Fibroblast of lung (primary cell): ENCODE measurements at regions not wholly inside any gene's neighbourhood (a gene's known extent, or its start where the extent isn't known, plus 50 kb on each side); places are given as distances from the start of the nearest gene placed in this dataset.

Experiments used
- DNase-seq, 2 donors: peaks; one replicate each; pipeline versions ENCODE4 v3.0.0 to v3.0.0-alpha.2; 2010; ENCODE audit warnings: low read depth in 2 of 2
- H2AFZ ChIP-seq: 2 replicates; pipeline ENCODE4 v1.5.1; 2012; ENCODE audit warnings: low read length, control low read depth, inconsistent platforms
- H3K27ac ChIP-seq: 2 replicates; pipeline ENCODE4 v1.5.1; 2011; ENCODE audit warnings: low read length, control low read depth; ENCODE audit not compliant: insufficient read depth
- H3K27me3 ChIP-seq: 2 replicates; pipeline ENCODE4 v1.5.1; 2011; ENCODE audit warnings: mild to moderate bottlenecking, low read length; ENCODE audit not compliant: control insufficient read depth, insufficient read depth
- H3K36me3 ChIP-seq: 2 replicates; pipeline ENCODE4 v1.5.1; 2011; ENCODE audit warnings: low read length; ENCODE audit not compliant: control insufficient read depth, insufficient read depth
- H3K4me1 ChIP-seq: 2 replicates; pipeline ENCODE4 v1.5.1; 2011; ENCODE audit warnings: low read length; ENCODE audit not compliant: control insufficient read depth, insufficient read depth; ENCODE audit errors: extremely low read depth
- H3K4me2 ChIP-seq: 2 replicates; pipeline ENCODE4 v1.5.1; 2011; ENCODE audit warnings: low read length, control low read depth; ENCODE audit not compliant: insufficient read depth; ENCODE audit errors: extremely low read depth
- H3K4me3 ChIP-seq, 4 experiments: fragments of 200-600 bp in 1 of 4; sonication (generic) in 1 of 4; replicated peaks in 1 of 4; 2 replicates each; pipeline ENCODE4 v1.5.1; 2011 to 2016; ENCODE audit warnings: low read length in 4 of 4, low read depth in 3 of 4, mild to moderate bottlenecking in 3 of 4, control low read depth in 2 of 4, inconsistent platforms in 1 of 4, mixed read lengths in 1 of 4; ENCODE audit not compliant: insufficient read depth in 1 of 4; ENCODE audit errors: control extremely low read depth in 1 of 4
- H3K79me2 ChIP-seq: 2 replicates; pipeline ENCODE4 v1.5.1; 2012; ENCODE audit warnings: mild to moderate bottlenecking, low read length, inconsistent platforms; ENCODE audit not compliant: control insufficient read depth, insufficient read depth
- H3K9ac ChIP-seq: 2 replicates; pipeline ENCODE4 v1.5.1; 2011; ENCODE audit warnings: mild to moderate bottlenecking, low read length, control low read depth; ENCODE audit not compliant: insufficient read depth
- H3K9me3 ChIP-seq: 2 replicates; pipeline ENCODE4 v1.5.1; 2012; ENCODE audit warnings: low read depth, low read length; ENCODE audit not compliant: control insufficient read depth, insufficient read depth
- H4K20me1 ChIP-seq: 2 replicates; pipeline ENCODE4 v1.5.1; 2011; ENCODE audit warnings: low read length; ENCODE audit not compliant: control insufficient read depth, insufficient read depth; ENCODE audit errors: extremely low read depth
- EZH2 ChIP-seq: IDR thresholded peaks from 2 replicates; pipeline ENCODE4 v1.5.1; 2012; ENCODE audit warnings: low read length, control low read depth, mild to moderate bottlenecking; ENCODE audit errors: missing control alignments
- TF ChIP-seq, protein P1 (sequence below), 2 donors: IDR thresholded peaks in 1 of 2; conservative IDR thresholded peaks in 1 of 2; 1 replicate in 1 of 2; 2 replicates in 1 of 2; pipeline ENCODE4 v1.5.1; 2011 to 2012; ENCODE audit warnings: low read length in 2 of 2, control low read depth in 1 of 2, inconsistent platforms in 1 of 2, low read depth in 1 of 2, mild to moderate bottlenecking in 1 of 2

DNA sequence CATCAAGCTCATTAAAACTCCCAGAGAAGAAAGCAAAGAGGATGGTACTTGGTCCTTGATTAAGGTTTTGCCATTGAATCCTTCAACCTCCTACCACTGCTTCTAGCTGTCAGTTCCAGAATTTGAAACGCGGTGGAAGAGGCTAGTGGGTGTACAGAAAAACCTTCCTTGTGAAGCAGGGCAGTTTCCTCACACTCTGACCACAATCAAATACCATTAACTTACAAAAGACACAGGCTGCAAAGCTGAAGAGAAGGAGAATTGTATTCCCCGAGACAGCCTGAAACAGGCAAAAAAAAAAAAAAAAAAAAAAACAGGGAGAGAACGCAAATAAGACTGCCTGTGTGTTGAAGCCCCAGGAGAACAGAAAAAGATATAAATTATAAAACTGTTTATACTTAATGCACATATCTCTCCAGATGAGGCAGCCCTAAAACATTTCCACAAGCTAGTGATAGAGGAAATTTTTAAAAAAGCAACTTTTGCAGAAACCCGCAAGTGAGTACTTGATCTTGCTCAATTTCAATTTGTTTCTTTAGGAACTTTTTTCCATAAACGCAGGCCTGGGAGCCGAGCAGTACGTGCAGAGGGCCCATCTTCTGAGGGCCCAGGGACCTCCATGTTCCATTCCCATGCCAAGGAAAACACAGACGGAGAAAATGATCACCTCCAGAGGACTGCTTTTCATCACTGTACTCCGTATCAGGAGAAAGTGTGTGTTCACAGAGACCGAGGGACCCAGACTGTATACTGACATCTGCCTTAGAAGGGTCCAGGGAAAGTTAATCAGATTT lies 218.7 kb upstream of the BLID start:
- Histone ChIP-seq H3K36me3 (no peaks in the 10 kb centered on the region), H3K9me3 (no peaks in the 10 kb centered on the region), H3K4me1 (no peaks in the 10 kb centered on the region), H3K9ac (no peak overlapping the region), H3K4me3 (no peak overlapping the region), H3K27me3 (no peaks in the 10 kb centered on the region), H3K27ac (no peak overlapping the region), H2AFZ (no peak overlapping the region), H3K79me2 (no peaks in the 10 kb centered on the region), H4K20me1 (no peaks in the 10 kb centered on the region), H3K4me2 (no peak overlapping the region)
- TF ChIP-seq, protein P1, sequence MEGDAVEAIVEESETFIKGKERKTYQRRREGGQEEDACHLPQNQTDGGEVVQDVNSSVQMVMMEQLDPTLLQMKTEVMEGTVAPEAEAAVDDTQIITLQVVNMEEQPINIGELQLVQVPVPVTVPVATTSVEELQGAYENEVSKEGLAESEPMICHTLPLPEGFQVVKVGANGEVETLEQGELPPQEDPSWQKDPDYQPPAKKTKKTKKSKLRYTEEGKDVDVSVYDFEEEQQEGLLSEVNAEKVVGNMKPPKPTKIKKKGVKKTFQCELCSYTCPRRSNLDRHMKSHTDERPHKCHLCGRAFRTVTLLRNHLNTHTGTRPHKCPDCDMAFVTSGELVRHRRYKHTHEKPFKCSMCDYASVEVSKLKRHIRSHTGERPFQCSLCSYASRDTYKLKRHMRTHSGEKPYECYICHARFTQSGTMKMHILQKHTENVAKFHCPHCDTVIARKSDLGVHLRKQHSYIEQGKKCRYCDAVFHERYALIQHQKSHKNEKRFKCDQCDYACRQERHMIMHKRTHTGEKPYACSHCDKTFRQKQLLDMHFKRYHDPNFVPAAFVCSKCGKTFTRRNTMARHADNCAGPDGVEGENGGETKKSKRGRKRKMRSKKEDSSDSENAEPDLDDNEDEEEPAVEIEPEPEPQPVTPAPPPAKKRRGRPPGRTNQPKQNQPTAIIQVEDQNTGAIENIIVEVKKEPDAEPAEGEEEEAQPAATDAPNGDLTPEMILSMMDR (conservative IDR thresholded peaks at IDR 0.05 in 1 of 2, IDR thresholded peaks at IDR 0.05 in 1 of 2; ENCODE audit: low read depth in 1 of 2, low read length in 2 of 2), result no peak
- TF ChIP-seq EZH2, result no peak
- DNase-seq, result peak; percentile 40 to 54

DNA sequence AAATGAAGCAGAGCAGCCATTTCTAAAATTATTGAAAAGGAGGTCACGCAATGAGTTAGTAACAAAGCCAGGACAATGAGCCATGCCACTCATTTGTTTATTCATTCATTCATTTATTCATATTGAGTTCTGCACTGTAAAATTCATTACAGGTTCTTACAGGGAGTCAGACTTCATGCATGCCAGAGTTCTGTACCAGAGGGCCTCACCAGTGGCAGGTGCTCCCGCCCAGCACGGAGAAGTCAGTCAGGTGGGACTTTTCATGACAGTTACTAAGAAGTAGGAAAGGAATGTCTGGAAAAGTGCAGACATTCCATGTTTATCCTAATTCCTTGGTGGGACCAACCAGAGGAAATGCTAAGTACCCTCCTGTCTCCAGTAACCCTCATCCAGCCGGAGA lies 217.5 kb upstream of the BLID start:
- no peak overlapping the region for H3K9ac ChIP-seq
- H4K20me1 ChIP-seq, result no peaks in the 10 kb centered on the region
- no peaks in the 10 kb centered on the region for H3K36me3 ChIP-seq
- no peaks in the 10 kb centered on the region for H3K27me3 ChIP-seq
- no peak for TF ChIP-seq EZH2
- TF ChIP-seq, protein P1 (conservative IDR thresholded peaks at IDR 0.05 in 1 of 2, IDR thresholded peaks at IDR 0.05 in 1 of 2; ENCODE audit: low read depth in 1 of 2, low read length in 2 of 2), result no peak
- no peaks in the 10 kb centered on the region for H3K79me2 ChIP-seq
- H3K27ac ChIP-seq, result no peak overlapping the region
- no peaks in the 10 kb centered on the region for H3K9me3 ChIP-seq
- no peaks in the 10 kb centered on the region for H3K4me1 ChIP-seq
- no peak overlapping the region for H3K4me3 ChIP-seq
- no peak overlapping the region for H2AFZ ChIP-seq
- no peak for DNase-seq
- no peak overlapping the region for H3K4me2 ChIP-seq

DNA sequence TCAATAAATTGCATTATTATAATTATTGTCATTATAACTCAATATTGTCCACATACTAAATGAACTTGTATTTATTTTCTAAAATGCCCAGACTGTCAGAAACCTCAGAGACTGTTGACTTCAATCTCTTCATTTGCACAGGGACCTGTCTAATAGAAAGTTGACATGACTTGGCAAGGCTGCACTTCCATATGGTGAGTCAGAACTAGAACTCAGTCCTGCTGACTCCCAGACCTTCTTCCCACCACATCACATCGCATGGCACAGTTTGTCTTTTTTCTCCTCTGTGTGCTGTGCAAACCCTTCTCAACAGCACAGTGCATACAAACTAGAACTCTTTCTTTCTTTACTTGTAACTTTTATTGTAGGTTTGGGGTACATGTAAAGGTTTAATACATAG lies 215.1 kb upstream of the BLID start:
- TF ChIP-seq, protein P1 (conservative IDR thresholded peaks at IDR 0.05 in 1 of 2, IDR thresholded peaks at IDR 0.05 in 1 of 2; ENCODE audit: low read depth in 1 of 2, low read length in 2 of 2), result no peak
- no peak for TF ChIP-seq EZH2
- H3K4me2 ChIP-seq, result no peak overlapping the region
- no peaks in the 10 kb centered on the region for H3K79me2 ChIP-seq
- H3K9ac ChIP-seq, result no peak overlapping the region
- no peaks in the 10 kb centered on the region for H3K9me3 ChIP-seq
- H3K27me3 ChIP-seq, result no peaks in the 10 kb centered on the region
- no peak overlapping the region for H3K27ac ChIP-seq
- no peak for DNase-seq
- no peak overlapping the region for H3K4me3 ChIP-seq
- no peaks in the 10 kb centered on the region for H3K4me1 ChIP-seq
- H2AFZ ChIP-seq, result no peak overlapping the region
- no peaks in the 10 kb centered on the region for H3K36me3 ChIP-seq
- no peaks in the 10 kb centered on the region for H4K20me1 ChIP-seq
